ENCODE measurements at regions not wholly inside any gene's neighbourhood (a gene's known extent, or its start where the extent isn't known, plus 50 kb on each side); places are given as distances from the start of the nearest gene placed in this dataset.

DNA sequence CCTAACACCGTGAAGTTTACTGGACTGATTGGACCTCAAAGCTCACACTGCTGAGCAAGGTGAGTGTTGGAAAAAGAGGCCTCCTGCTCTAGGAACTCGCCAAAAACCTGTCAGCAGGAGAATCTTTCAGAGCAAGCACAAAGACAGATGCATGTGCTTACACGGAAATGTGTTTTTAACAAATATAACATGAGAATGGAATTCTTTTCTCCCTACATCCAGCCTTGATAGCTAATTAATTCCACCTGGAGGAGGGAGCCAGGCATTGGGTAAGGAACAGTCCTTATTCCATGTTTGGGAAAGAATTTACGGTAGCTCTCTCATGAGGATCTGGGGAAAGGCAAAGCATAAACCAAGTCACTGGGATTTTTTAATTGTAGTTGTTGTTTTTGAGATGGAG, 98.8 kb downstream of the KLF4 start:
- TF ChIP-seq, protein P1, sequence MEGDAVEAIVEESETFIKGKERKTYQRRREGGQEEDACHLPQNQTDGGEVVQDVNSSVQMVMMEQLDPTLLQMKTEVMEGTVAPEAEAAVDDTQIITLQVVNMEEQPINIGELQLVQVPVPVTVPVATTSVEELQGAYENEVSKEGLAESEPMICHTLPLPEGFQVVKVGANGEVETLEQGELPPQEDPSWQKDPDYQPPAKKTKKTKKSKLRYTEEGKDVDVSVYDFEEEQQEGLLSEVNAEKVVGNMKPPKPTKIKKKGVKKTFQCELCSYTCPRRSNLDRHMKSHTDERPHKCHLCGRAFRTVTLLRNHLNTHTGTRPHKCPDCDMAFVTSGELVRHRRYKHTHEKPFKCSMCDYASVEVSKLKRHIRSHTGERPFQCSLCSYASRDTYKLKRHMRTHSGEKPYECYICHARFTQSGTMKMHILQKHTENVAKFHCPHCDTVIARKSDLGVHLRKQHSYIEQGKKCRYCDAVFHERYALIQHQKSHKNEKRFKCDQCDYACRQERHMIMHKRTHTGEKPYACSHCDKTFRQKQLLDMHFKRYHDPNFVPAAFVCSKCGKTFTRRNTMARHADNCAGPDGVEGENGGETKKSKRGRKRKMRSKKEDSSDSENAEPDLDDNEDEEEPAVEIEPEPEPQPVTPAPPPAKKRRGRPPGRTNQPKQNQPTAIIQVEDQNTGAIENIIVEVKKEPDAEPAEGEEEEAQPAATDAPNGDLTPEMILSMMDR (conservative IDR thresholded peaks at IDR 0.05) = no peak
- no peak for TF ChIP-seq ZFX (IDR thresholded peaks at IDR 0.05)

All from C4-2B (cell line).